ENCODE measurements at regions not wholly inside any gene's neighbourhood (a gene's known extent, or its start where the extent isn't known, plus 50 kb on each side); places are given as distances from the start of the nearest gene placed in this dataset.

DNA sequence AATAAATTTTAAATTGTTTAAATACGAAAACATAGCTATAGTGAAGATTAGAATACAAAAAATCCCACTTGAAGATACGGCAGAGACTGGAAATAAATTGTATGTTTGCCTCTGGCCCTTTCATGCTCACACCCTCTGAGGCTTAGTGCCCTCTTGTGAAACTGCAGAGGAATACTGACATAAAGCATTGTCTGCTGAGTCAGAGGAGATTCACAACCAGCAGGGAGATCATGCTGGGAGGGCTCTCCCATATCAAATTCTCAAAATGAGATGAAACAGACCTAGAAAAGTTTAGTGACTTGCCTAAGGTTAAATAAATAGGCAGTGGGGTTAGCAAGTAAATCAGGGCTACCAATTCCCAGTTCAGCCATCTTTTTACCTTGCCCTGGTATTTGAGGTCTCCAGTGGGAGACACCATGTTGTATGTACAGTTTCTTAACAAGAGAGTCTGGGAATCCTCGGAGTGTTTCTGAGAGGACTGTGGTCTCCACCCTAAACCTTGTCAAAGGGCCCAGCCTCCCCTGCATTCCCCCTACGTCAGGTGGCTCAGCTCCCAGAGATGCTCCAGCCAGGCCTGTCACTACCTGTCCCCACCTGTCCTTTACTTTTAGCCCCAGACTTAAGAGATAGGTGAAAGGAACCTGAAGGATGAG lies 581.4 kb upstream of the DIPK2B start:
- H3K4me1 ChIP-seq (ENCODE audit: insufficient read depth, low read length) = peaks cover 18% of the 10 kb centered on the region
- no peaks in the 10 kb centered on the region for H3K27me3 ChIP-seq (ENCODE audit: insufficient read depth, low read length)
- H3K9me3 ChIP-seq (ENCODE audit: insufficient read depth, low read depth, low read length) = no peaks in the 10 kb centered on the region
- no peak overlapping the region for H3K9ac ChIP-seq (ENCODE audit: low read depth, low read length)
- no peak overlapping the region for H3K27ac ChIP-seq (ENCODE audit: low read length)
- H3K4me3 ChIP-seq (ENCODE audit: low read length) = no peak overlapping the region
- H3K36me3 ChIP-seq (ENCODE audit: insufficient read depth, low read depth, low read length) = peaks cover 4% of the 10 kb centered on the region; the same call in 1 of the 2 replicates

DNA sequence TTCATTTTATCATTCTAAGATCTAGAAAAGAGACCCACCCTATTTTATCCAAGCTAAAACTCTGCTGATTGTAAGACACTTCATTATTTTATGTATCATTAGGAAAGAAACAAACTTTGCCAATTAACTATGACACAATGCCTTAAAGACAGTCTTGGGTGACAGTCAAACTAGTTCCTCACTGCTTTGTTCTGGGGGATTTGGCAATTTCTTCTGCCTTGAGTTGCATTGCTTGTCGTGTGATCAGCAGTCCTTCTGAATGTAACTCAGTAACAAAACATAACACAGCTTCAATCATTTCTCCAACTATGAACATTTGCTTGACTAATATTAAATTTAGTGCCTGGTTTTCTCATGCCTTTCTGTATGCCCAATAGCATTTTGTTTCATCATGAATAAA lies 577.9 kb upstream of the DIPK2B start:
- Histone ChIP-seq H3K4me3 (ENCODE audit: low read length) (no peak overlapping the region), H3K4me1 (ENCODE audit: insufficient read depth, low read length) (peaks cover 25% of the 10 kb centered on the region), H3K9me3 (ENCODE audit: insufficient read depth, low read depth, low read length) (no peaks in the 10 kb centered on the region), H3K27ac (ENCODE audit: low read length) (no peak overlapping the region), H3K36me3 (ENCODE audit: insufficient read depth, low read depth, low read length) (no peaks in the 10 kb centered on the region), H3K27me3 (ENCODE audit: insufficient read depth, low read length) (no peaks in the 10 kb centered on the region), H3K9ac (ENCODE audit: low read depth, low read length) (no peak overlapping the region)

DNA sequence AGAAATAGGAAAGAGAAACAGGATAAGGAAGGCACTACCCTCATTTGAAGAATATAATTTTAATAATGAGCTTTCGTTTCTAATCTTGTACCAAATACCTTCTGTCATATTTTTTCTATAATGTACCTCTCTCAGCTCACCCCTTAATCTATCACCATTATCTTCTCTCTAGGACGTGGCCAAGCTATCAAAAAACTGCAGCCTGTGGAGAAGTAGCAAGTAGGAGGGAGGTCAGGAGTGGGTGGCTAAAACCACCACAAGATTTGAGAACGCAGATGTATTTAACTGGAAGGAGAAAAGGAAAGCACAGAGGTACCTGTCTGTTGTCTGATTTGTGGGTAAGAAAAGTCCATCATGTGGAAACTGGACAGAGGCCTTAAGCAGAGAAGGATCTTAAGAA lies 576.7 kb upstream of the DIPK2B start:
- Histone ChIP-seq H3K9ac (ENCODE audit: low read depth, low read length) (no peak overlapping the region), H3K36me3 (ENCODE audit: insufficient read depth, low read depth, low read length) (peaks cover 4% of the 10 kb centered on the region; the same call in 1 of the 2 replicates), H3K4me1 (ENCODE audit: insufficient read depth, low read length) (peaks cover 22% of the 10 kb centered on the region), H3K4me3 (ENCODE audit: low read length) (no peak overlapping the region), H3K27me3 (ENCODE audit: insufficient read depth, low read length) (no peaks in the 10 kb centered on the region), H3K27ac (ENCODE audit: low read length) (no peak overlapping the region), H3K9me3 (ENCODE audit: insufficient read depth, low read depth, low read length) (no peaks in the 10 kb centered on the region)

DNA sequence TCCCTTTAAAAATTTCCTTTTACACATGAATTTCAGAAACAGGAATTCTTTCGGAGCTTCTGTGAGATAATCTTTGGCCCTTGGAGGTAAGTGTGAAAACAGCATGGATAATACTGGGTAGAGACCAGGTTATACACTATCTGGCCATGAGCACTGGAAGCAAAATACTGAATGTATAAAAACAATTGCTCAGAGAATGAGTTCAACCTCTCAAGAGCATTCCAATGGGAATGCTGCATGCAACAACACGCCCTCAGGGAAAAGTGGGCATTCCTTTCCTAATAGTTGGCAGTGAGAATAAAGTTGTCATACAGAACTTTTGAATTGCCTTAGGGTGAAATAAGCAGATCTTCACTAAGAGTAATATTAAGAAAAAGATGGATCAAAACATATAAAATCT lies 574.8 kb upstream of the DIPK2B start:
- Histone ChIP-seq H3K9me3 (ENCODE audit: insufficient read depth, low read depth, low read length) (no peaks in the 10 kb centered on the region), H3K27ac (ENCODE audit: low read length) (no peak overlapping the region), H3K4me1 (ENCODE audit: insufficient read depth, low read length) (peaks cover 17% of the 10 kb centered on the region), H3K9ac (ENCODE audit: low read depth, low read length) (no peak overlapping the region), H3K4me3 (ENCODE audit: low read length) (no peak overlapping the region), H3K36me3 (ENCODE audit: insufficient read depth, low read depth, low read length) (peaks cover 15% of the 10 kb centered on the region; the same call in 1 of the 2 replicates), H3K27me3 (ENCODE audit: insufficient read depth, low read length) (no peaks in the 10 kb centered on the region)

DNA sequence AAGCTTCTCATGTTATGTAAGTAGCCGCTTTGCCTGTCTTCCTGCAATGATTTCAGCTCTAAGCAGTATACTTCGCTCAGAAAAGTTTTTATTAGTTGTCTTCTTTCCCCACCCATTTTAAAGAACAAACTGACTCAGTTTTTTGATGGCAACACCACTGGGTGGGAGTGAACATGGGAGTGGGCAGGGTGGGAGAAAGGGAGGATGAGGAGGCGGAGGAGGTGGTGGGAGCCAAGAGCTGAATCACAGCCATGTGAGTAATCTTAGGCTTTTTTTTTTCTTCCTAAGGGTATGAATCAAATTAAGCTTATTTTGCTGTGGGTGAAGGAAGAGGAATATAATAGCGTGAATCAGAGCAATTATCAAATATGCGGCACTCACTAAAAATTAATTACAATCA lies 574.3 kb upstream of the DIPK2B start:
- Histone ChIP-seq H3K4me1 (ENCODE audit: insufficient read depth, low read length) (peaks cover 15% of the 10 kb centered on the region), H3K27ac (ENCODE audit: low read length) (no peak overlapping the region), H3K27me3 (ENCODE audit: insufficient read depth, low read length) (no peaks in the 10 kb centered on the region), H3K36me3 (ENCODE audit: insufficient read depth, low read depth, low read length) (peaks cover 15% of the 10 kb centered on the region; the same call in 1 of the 2 replicates), H3K9me3 (ENCODE audit: insufficient read depth, low read depth, low read length) (no peaks in the 10 kb centered on the region), H3K4me3 (ENCODE audit: low read length) (no peak overlapping the region), H3K9ac (ENCODE audit: low read depth, low read length) (no peak overlapping the region)

DNA sequence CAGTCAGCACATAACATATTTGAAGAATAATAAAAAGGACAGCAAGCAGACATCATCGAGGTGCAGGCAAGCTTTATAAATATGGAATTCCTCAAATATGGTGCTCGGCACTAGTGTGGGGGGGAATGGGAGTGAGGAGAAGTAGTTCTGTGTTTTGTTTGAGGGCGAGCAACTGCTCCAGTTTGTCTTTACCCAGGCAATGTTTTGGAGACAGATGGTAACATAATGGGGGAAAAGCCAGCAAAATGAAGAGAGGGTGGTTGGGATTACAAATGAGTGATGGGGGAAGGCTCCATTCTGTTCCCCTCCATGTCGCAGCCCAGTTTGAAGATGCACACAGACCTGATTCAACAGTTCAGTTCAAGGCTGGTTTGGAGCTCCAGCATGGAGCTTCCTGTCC lies 572.9 kb upstream of the DIPK2B start:
- peaks cover 15% of the 10 kb centered on the region for H3K4me1 ChIP-seq (ENCODE audit: insufficient read depth, low read length)
- H3K9me3 ChIP-seq (ENCODE audit: insufficient read depth, low read depth, low read length) = no peaks in the 10 kb centered on the region
- peaks cover 28% of the 10 kb centered on the region for H3K36me3 ChIP-seq (ENCODE audit: insufficient read depth, low read depth, low read length)
- H3K9ac ChIP-seq (ENCODE audit: low read depth, low read length) = no peak overlapping the region
- H3K4me3 ChIP-seq (ENCODE audit: low read length) = no peak overlapping the region
- no peaks in the 10 kb centered on the region for H3K27me3 ChIP-seq (ENCODE audit: insufficient read depth, low read length)
- no peak overlapping the region for H3K27ac ChIP-seq (ENCODE audit: low read length)

DNA sequence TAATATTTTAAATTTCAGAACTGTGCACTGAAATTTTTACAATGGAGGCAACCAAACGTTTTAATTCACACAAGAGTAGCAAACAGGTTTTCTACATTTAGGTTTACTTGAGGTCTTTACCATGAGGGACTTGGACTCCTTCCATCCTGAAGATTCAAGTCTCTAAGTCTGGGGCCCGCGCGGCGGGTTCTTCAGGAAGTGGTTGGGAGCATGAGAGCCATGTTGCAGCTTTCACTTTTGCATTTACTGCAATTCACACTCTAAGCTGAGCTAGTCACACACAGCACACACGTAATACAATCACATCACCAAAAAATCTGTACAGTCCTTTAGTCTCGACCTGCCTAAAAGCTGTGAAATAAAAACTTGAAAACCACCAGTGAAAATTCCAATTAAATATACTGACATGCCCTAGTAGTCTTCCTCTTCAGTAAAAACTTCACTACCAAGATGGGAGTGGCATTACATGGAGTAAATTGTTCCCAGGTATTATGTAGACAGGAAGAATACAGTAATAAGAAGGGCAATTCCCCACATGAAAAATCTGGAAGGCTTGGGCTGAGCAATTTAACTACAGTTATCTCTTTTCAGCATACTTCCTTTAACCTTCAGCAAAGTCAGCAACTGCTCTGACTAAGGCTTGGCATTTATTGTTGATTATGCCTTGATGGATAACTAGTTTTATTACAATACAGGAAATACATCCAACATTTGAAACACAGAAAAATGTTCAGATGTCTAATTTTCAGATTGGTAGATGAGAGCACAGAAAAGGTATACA lies 571.1 kb upstream of the DIPK2B start:
- Histone ChIP-seq H3K4me3 (ENCODE audit: low read length) (no peak overlapping the region), H3K4me1 (ENCODE audit: insufficient read depth, low read length) (peaks cover 7% of the 10 kb centered on the region), H3K27ac (ENCODE audit: low read length) (no peak overlapping the region), H3K36me3 (ENCODE audit: insufficient read depth, low read depth, low read length) (peaks cover 28% of the 10 kb centered on the region), H3K9me3 (ENCODE audit: insufficient read depth, low read depth, low read length) (no peaks in the 10 kb centered on the region), H3K27me3 (ENCODE audit: insufficient read depth, low read length) (no peaks in the 10 kb centered on the region), H3K9ac (ENCODE audit: low read depth, low read length) (no peak overlapping the region)

DNA sequence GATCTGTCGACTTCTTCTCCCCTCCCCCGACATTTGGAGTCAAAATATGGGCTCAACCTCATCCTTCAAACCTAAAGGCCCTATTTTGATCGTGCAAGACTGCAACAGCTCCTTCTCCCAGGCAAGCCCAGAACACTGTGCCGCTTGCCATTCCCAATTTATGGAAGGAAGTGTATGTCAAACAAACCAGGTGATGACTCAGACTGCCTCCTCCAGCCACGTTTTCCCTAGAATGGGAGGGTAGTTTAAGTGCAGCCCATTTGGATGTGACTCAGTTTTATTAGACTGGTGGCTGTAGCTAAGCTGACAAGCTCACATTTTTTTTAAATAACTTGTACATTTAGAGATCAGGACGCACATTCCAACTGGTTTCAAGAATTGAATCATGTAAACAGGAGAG lies 570.4 kb upstream of the DIPK2B start:
- no peak overlapping the region for H3K4me3 ChIP-seq (ENCODE audit: low read length)
- H3K27ac ChIP-seq (ENCODE audit: low read length) = no peak overlapping the region
- no peaks in the 10 kb centered on the region for H3K27me3 ChIP-seq (ENCODE audit: insufficient read depth, low read length)
- H3K9me3 ChIP-seq (ENCODE audit: insufficient read depth, low read depth, low read length) = no peaks in the 10 kb centered on the region
- peaks cover 28% of the 10 kb centered on the region for H3K36me3 ChIP-seq (ENCODE audit: insufficient read depth, low read depth, low read length)
- no peak overlapping the region for H3K9ac ChIP-seq (ENCODE audit: low read depth, low read length)
- peaks cover 3% of the 10 kb centered on the region for H3K4me1 ChIP-seq (ENCODE audit: insufficient read depth, low read length)

DNA sequence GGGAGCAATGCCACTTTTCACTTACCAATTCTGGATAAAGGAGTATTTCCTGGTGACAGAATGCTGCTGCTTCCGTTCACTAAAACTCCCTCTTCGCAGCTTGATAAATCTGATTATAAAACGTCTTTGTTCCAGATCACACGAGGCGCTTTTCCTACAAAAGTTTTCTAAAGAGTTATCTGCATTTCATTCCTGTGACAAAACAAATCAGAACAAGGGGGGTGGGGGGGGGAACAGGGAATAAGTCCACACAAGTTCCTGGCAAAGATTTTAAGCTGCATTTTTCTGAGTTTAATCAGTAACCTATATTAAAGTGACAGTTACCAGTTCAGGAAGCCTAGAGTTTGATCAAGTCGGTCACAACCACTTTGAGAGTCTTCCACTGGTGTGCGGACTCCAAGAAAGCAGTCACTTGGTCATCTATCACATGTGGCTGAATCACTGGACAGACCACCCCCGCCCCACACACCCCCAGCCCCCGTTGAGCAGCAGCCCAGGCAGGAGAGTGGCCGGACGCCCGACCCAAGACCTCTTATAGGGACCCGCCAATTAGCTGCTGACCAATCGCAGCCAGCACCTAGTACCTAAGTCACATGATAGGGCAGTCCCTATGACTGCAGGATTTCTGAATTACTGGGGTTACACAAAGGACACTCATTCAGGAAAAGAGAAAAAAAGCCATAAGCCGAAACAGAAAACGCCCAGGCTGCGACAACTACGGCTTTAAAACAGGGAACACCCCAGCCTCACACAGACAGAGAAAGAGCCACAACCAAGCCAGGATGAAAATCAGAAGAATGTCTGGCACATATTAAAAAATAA lies 569.3 kb upstream of the DIPK2B start:
- H3K9ac ChIP-seq (ENCODE audit: low read depth, low read length) = no peak overlapping the region
- H3K36me3 ChIP-seq (ENCODE audit: insufficient read depth, low read depth, low read length) = peaks cover 28% of the 10 kb centered on the region
- no peak overlapping the region for H3K27ac ChIP-seq (ENCODE audit: low read length)
- no peak overlapping the region for H3K4me3 ChIP-seq (ENCODE audit: low read length)
- no peaks in the 10 kb centered on the region for H3K27me3 ChIP-seq (ENCODE audit: insufficient read depth, low read length)
- peaks cover 6% of the 10 kb centered on the region for H3K4me1 ChIP-seq (ENCODE audit: insufficient read depth, low read length)
- H3K9me3 ChIP-seq (ENCODE audit: insufficient read depth, low read depth, low read length) = no peaks in the 10 kb centered on the region

DNA sequence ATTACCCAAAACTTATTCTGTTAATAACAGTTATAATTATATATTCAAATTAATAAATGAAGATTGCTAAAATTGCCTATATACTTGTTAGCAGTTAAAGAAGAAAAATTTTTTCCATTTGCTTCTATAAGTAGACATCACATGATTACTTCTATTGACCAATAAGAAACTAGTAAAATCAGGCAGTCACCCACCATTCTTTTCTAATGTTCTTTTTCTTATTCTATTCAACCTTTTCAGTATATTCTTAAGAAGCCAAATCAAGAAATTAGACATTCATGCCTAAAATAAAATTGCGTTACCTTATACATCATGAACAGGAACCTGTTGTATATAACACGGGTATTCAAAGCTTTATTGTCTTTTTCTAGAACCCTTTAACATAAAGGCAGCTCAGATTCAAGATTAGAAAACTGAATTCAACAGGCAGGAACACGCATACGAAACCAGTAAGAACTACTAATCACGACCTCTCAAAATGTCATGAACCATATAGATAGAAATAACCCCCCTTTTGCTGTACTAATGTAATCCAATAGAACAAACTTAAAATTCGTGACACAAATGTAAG lies 568.1 kb upstream of the DIPK2B start:
- peaks cover 6% of the 10 kb centered on the region for H3K4me1 ChIP-seq (ENCODE audit: insufficient read depth, low read length)
- no peaks in the 10 kb centered on the region for H3K27me3 ChIP-seq (ENCODE audit: insufficient read depth, low read length)
- no peak overlapping the region for H3K9ac ChIP-seq (ENCODE audit: low read depth, low read length)
- no peaks in the 10 kb centered on the region for H3K9me3 ChIP-seq (ENCODE audit: insufficient read depth, low read depth, low read length)
- no peak overlapping the region for H3K4me3 ChIP-seq (ENCODE audit: low read length)
- no peak overlapping the region for H3K27ac ChIP-seq (ENCODE audit: low read length)
- H3K36me3 ChIP-seq (ENCODE audit: insufficient read depth, low read depth, low read length) = peaks cover 28% of the 10 kb centered on the region

DNA sequence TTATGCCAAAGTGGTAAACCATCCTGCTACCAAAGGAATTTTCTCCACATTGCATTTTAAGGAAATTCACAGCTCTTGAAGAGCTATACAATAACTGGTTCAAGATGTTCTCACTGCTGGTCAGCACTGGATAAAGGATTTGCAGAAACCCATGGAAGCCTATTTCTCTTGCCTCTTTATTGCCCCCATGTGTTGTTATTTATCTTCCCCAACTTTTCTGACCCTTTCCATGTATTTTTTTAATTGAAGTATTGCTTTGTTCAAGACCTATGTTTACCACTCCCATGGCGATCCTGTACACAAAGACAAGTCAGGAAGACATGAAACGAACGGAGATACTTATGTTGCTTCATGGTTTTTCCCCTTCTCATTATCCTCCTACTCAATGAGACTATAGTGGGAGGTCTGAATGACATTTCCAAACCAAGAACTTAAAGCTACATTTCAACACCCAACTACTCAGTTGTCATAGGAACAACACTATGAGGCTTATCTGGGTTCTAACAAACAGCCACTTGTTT lies 566.4 kb upstream of the DIPK2B start:
- H3K9me3 ChIP-seq (ENCODE audit: insufficient read depth, low read depth, low read length) = no peaks in the 10 kb centered on the region
- H3K27ac ChIP-seq (ENCODE audit: low read length) = no peak overlapping the region
- H3K36me3 ChIP-seq (ENCODE audit: insufficient read depth, low read depth, low read length) = peaks cover 31% of the 10 kb centered on the region
- no peak overlapping the region for H3K4me3 ChIP-seq (ENCODE audit: low read length)
- peaks cover 3% of the 10 kb centered on the region for H3K4me1 ChIP-seq (ENCODE audit: insufficient read depth, low read length)
- no peak overlapping the region for H3K9ac ChIP-seq (ENCODE audit: low read depth, low read length)
- no peaks in the 10 kb centered on the region for H3K27me3 ChIP-seq (ENCODE audit: insufficient read depth, low read length)
